Occipital lobe (tissue), 1 donor: ENCODE measurements at regions not wholly inside any gene's neighbourhood (a gene's known extent, or its start where the extent isn't known, plus 50 kb on each side); places are given as distances from the start of the nearest gene placed in this dataset.

Experiments used
- DNase-seq: peaks from one replicate; lab custom pipeline; 2025; lab: John Stamatoyannopoulos, UW

DNA sequence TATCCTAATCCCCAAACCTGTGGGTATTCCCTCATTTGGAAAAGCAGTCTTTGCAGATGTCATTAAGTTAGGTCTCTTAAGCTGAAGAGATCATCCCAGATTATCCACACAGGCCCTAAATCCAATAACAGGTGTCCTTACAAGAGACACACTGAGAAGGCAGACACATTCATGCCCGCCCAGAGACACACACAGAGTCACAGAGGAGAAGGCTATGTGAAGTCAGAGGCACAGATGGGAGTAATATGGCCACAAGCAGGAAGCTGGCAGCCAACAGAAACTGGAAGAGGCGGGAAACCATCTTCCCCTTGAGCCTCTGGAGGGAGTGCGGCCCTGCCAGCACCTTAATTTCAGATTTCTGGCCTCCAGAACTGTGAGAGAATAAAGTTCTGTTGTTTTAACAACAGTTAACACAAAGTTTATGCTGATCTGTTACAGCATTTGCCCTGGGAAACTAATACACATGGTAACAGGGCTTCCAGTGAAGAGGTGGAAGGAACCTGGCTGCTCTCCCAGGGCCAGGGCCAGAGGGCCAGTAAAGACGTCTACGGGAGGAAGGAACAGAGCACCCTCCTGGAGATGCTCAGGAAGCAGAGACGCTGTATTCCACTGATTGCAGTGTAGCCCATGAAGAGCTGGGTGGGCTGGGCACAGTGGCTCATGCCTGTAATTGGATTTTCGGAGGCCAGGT lies 217.5 kb downstream of the GLI2 start:
- DNase-seq, result no peak

DNA sequence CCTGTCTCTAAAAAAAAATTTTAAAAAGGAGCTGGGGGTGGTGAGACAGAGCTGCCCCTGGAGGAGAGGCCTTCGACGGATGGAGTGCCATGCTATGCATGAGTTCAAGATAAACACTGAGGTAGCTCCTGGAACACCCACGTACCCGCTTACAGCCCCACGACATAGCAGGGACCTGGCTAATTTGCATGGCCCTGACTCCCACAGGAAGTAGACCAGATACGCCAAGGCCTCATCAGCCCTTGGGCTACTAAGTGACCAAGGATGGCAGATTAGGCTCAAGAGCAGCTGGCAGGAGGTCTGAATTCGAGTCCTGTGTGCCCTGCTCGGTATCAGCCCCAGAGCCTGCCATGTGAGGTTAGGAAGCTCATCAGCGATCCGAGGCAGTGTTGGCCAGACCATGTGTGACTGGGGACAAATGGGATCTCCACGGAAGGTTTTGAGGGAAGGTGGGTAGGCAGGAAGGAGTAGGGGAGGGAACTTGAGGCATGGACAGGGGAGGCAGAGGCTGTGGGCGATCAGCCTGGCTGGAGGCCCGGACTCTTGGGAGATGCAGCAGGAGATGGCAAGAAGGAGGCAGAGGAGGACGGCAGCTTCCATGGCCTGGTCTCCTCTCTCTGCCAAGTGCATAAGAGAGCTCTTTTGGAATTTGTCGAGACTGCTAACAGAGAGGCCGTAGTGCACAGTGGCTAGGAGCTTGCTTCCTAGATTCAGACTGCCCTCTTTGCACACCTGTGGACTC lies 218.3 kb downstream of the GLI2 start:
- DNase-seq, result no peak

GRCh38 chr2:120954939-120955338 lies 219.3 kb downstream of the GLI2 start:
- DNase-seq, result no peak

DNA sequence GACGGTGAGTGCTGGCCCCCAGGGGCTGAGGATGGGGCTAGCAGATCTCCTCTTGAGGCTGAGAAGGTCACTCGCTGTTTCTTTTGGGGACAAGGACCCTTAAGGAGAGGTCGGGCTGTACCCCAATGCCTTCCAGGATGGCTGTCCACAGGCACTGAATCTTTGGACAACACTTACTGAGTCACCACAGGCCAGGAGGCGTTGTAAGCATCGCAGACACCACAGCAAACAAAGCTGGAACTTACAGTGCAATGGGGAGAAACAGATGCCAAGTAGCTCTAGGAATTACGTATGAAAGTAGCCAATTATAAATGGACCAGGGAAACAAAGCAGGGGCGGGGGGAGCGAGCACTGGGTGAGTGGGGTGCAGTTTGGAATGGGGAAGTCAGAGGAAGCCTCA lies 219.8 kb downstream of the GLI2 start:
- DNase-seq, result no peak

GRCh38 chr2:120956486-120957156 lies 221.0 kb downstream of the GLI2 start:
- no peak for DNase-seq

GRCh38 chr2:120957905-120958304 lies 222.2 kb downstream of the GLI2 start:
- no peak for DNase-seq

DNA sequence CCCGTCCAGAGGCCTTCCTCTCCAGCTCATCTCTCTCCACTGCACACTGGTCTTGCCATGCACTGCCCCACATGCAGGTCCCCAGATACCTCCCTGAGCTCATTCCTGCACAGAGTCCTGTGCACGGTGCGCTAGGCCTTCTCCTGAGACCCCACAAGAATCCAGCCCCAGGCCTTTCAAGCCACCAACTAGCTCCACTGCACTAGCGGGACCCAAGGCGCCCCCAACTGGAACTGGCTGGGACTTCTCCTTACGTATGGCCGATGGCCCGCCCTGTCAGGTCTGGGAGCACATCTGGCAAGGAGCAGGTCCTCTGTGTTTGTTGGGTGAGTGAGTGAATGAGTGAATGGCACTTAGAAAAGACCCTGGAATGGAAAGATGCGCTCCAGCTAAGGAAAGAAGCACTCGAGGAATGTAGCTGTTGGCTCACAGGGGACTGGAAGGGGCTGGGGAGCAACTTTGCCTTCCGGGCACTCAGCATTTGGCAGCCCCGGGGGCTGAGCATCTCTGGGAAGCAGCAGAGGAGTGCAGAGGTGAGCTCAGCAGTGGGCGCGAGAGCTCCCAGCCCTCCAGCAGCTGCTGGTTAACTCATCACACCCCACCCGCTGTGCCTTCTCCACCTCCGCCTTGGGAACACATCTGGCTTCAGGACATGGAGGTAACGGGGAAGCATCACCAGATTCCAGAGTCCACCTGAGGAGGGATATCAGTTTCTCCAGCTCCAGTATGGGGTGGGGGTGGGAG lies 223.1 kb downstream of the GLI2 start:
- DNase-seq, result no peak

- no peak for DNase-seq
Observed at GRCh38 chr2:120959426-120959825, 223.8 kb downstream of the GLI2 start.

DNA sequence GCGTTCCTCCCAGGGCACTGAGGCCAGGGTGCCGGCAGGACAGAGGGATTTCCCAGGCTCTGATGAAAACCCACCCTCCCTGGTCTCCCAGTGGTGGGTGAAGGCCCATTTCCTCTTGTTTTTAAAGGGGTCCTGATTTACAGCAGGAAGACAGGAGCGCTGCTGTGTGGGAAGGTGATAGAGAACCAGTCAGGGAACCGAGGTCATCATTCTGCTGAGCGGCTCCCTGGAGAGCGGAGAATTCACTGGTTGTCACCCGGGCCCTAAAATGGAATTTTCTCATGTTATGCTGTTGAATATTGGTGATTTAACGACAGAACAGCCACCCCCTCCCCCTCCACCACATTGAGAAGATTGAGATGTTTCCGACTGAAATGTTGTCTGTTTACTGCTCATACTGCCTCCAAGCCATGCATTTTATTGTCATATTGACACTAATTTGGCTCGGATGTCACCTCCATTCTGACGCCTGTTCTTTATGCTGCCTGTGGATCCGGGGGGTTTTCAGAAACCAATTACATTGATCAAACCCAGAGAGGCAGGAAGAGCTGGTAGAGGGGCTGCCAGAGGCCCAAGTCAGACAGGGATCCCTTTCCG lies 225.2 kb downstream of the GLI2 start:
- DNase-seq, result no peak

DNA sequence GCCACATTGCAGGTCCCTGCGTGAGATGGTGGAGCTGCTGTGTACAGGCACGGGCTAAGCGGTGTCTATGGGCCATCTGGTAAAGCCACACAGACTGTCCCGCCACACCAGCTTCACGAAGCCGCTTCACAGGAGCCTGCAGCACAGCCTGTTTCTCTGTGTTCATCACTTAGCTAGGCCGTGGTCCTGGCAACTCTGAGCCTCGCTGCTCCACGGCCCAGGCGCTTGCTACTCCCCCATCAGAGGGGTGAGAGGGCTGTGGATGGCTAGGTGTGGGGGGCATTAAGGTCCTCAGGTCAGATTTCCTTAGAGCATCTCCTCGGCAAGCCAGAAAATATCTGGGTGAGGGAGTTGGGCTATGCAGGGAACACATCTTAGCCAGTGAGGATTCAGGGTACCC lies 225.7 kb downstream of the GLI2 start:
- no peak for DNase-seq

GRCh38 chr2:120963997-120964705 lies 228.5 kb downstream of the GLI2 start:
- DNase-seq, result no peak

DNA sequence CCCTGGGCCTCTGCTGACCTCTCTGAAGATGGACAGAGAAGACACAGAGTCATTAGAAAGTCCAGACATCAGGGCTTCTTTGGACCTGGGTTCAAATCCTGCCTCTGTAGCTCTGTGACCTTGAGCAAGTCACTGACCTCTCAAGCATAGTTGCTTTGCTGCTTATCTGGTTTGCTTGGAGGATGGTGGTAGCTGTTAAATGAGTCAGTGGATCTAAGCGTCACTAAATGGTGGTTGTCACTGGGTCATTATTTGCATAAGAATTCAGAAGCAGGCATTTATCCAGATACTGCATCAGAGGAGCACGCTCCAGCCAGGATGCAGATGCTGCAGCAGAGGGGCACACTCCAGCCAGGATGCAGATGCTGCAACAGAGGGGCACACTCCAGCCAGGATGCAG lies 229.2 kb downstream of the GLI2 start:
- DNase-seq, result no peak

- DNase-seq, result no peak
Observed at GRCh38 chr2:120966510-120967254, 231.0 kb downstream of the GLI2 start.

DNA sequence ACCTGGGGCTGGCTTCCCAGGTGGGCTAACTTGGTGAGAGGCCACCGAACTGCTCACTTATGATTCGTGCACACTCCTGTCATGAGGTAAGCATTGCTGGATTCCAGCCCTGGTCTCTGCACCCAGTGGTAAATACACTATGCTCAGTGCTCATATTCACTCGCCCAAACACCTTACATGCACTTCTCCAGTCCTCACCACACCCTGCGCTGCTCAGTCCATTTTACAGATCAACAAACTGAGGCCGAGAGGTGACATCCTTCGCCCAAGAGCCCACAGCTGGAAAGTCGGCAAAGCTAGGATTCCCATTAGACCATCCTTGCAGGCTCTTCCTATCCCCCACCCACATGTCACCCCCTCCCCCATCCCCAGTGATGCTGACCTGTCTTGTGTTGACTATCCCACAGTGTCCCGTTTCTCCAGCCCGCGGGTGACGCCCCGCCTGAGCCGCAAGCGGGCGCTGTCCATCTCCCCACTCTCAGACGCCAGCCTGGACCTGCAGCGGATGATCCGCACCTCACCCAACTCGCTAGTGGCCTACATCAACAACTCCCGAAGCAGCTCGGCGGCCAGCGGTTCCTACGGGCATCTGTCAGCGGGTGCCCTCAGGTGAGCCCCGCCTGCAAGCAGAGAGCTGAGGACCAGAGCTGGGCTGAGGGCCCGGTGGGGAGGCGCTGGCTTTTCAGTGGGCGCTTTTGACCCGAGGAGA lies 232.8 kb downstream of the GLI2 start:
- DNase-seq, result no peak

GRCh38 chr2:120969613-120970355 lies 234.1 kb downstream of the GLI2 start:
- no peak for DNase-seq

GRCh38 chr2:120971866-120972265 lies 236.2 kb downstream of the GLI2 start:
- DNase-seq, result no peak

GRCh38 chr2:120972286-120972685 lies 236.6 kb downstream of the GLI2 start:
- DNase-seq, result no peak

- DNase-seq, result no peak
Observed at GRCh38 chr2:120973196-120973595, 237.5 kb downstream of the GLI2 start.

GRCh38 chr2:120974950-120975349 lies 239.3 kb downstream of the GLI2 start:
- no peak for DNase-seq
